ENCODE measurements at regions not wholly inside any gene's neighbourhood (a gene's known extent, or its start where the extent isn't known, plus 50 kb on each side); places are given as distances from the start of the nearest gene placed in this dataset.

- TF ChIP-seq CTCF (IDR thresholded peaks at IDR 0.05; ENCODE audit: insufficient read depth, missing control alignments): no peak
- DNase-seq (ENCODE audit: insufficient read length, low spot score): no peak
- no peak for FAIRE-seq
Observed at GRCh38 chr3:153734777-153735551, 386.2 kb upstream of the ARHGEF26 start.

GRCh38 chr3:153740109-153740508 is 381.1 kb upstream of the ARHGEF26 start:
- TF ChIP-seq CTCF (IDR thresholded peaks at IDR 0.05; ENCODE audit: insufficient read depth, missing control alignments): no peak
- no peak for FAIRE-seq

GRCh38 chr3:153744889-153745288 is 376.3 kb upstream of the ARHGEF26 start:
- TF ChIP-seq CTCF (IDR thresholded peaks at IDR 0.05; ENCODE audit: insufficient read depth, missing control alignments): no peak

More at GRCh38 chr3:153740109-153740508, 381.1 kb upstream of the ARHGEF26 start:
- DNase-seq (ENCODE audit: insufficient read length, low spot score): no peak

GRCh38 chr3:153746211-153746610 is 375.0 kb upstream of the ARHGEF26 start:
- DNase-seq (ENCODE audit: insufficient read length, low spot score) (no peak), FAIRE-seq (no peak)
- no peak for TF ChIP-seq CTCF (IDR thresholded peaks at IDR 0.05; ENCODE audit: insufficient read depth, missing control alignments)

More at GRCh38 chr3:153744889-153745288, 376.3 kb upstream of the ARHGEF26 start:
- DNase-seq (ENCODE audit: insufficient read length, low spot score): no peak
- no peak for FAIRE-seq

GRCh38 chr3:153749070-153749610 is 372.1 kb upstream of the ARHGEF26 start:
- TF ChIP-seq CTCF (IDR thresholded peaks at IDR 0.05; ENCODE audit: insufficient read depth, missing control alignments): no peak
- no peak for FAIRE-seq
- DNase-seq (ENCODE audit: insufficient read length, low spot score): no peak

GRCh38 chr3:153752405-153753027 is 368.7 kb upstream of the ARHGEF26 start:
- no peak for TF ChIP-seq CTCF (IDR thresholded peaks at IDR 0.05; ENCODE audit: insufficient read depth, missing control alignments)
- no peak for FAIRE-seq
- no peak for DNase-seq (ENCODE audit: insufficient read length, low spot score)

- DNase-seq (ENCODE audit: insufficient read length, low spot score) (no peak), FAIRE-seq (no peak)
- TF ChIP-seq CTCF (IDR thresholded peaks at IDR 0.05; ENCODE audit: insufficient read depth, missing control alignments): no peak
Observed at GRCh38 chr3:153753035-153753434, 368.2 kb upstream of the ARHGEF26 start.

Data from D721Med (cell line).